HG02885 (cell line): ENCODE measurements at regions not wholly inside any gene's neighbourhood (a gene's known extent, or its start where the extent isn't known, plus 50 kb on each side); places are given as distances from the start of the nearest gene placed in this dataset.
"Not testable (repeated sequence)": the region's sequence is repeated elsewhere in the genome, so short reads cannot be mapped to it uniquely, and the experiment has no call there.

Source experiments
- ATAC-seq: cut with Tn5 transposase; IDR thresholded peaks from one replicate; pipeline ENCODE4 v1.9.1; 2021; ENCODE audit warnings: mild to moderate bottlenecking; ENCODE audit not compliant: unreplicated experiment, poor library complexity

DNA sequence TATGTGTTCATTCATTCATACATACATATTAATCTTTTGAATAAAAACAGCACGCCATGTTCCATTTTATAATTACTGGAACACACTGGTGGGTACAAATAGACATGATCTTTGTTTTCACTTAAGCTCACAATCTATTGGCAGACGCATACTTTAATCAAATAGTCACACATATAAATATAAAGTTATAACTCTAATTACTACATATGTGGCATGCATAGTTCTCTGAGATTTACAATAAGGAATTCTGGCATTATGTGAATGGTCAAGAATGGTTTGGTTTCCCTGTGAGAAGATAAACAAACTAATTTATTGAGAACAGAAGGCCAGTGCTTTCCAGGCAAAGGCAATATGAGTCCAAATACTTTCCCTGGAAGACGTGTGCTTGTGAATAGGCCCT lies 576.2 kb downstream of the CDH8 start:
- no peak for ATAC-seq

GRCh38 chr16:61435346-61435745 lies 600.9 kb downstream of the CDH8 start:
- no peak for ATAC-seq

GRCh38 chr16:61432421-61432820 lies 603.8 kb downstream of the CDH8 start:
- ATAC-seq, result no peak

DNA sequence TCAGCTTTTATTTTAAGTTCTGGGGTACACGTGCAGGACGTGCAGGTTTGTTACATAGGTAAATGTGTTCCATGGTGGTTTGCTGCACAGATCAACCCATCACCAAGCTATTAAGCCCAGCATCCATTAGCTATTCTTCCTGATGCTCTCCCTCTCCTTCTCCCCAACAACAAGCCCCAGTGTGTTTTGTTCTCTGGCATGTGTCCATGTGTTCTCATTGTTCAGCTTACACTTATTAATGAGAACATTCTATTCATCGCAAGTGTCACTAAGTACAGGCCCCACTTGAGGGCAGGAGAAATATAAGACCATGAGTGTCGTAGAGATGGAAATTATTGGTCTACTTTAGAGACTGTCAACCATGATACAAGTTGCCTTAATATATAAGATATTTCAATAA lies 615.1 kb downstream of the CDH8 start:
- no peak for ATAC-seq

- no peak for ATAC-seq
These were observed 616.4 kb downstream of the CDH8 start for GRCh38 chr16:61419791-61420190.

- ATAC-seq, result not testable (repeated sequence)
These were observed 617.4 kb downstream of the CDH8 start for GRCh38 chr16:61418802-61419201.

DNA sequence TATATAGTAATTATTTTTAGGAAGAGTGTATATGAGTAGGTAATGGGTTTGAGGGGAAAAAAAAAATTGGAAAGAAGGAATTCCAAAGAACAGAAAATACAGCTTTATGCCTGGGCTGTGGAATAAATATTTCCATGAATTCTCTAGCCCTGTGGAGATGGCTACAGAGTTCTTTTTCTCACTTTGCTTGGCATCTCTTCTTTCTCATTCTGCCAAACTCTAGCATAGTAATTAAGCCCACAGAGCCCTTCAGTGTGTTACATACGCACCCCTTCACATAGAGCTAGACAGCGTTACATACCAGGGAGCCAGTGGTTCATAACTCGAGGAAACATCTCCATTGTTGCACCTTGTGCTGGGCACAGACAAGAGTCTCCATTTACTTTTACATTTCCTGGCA lies 621.1 kb downstream of the CDH8 start:
- ATAC-seq, result no peak

DNA sequence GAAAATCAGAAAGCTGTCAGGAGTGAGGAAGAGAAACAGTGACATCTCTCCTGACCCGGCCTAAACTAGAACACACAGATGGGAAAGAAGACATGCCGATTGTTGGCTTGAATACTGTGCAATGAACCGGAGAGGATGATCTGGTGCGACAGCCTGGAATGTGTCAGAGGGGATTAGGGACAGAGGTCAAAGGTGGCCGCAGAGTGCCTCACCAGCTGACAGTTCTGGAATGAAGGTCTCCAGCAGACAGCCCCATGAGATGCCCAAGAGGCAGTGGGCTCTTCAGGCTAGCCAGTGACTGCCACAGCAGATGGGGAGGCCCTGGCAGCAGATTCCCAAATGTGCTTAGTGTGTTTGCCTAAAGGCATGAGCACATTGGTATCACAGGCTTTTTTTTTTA lies 623.2 kb downstream of the CDH8 start:
- no peak for ATAC-seq

GRCh38 chr16:61412562-61412961 lies 623.7 kb downstream of the CDH8 start:
- ATAC-seq, result no peak

- ATAC-seq, result no peak
These were observed 626.6 kb downstream of the CDH8 start for GRCh38 chr16:61409604-61410003.

DNA sequence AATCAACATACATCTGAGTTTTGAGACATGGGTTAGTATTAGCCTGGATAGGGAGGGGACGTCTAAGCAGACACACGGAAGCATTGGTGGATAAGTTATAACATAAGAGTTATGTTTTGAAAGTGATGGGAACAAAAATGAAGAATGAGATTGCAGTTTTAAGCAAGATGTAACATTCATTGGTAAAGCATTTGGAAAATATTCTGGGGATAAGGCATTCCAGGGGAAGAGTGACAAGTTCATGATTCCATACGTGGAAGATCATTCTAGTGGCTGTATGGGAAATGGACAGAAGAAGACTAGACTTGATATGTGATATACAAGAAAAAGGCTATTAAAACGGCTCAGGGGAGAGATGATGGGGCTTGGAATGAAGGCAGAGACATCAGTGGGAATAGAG lies 632.9 kb downstream of the CDH8 start:
- no peak for ATAC-seq

DNA sequence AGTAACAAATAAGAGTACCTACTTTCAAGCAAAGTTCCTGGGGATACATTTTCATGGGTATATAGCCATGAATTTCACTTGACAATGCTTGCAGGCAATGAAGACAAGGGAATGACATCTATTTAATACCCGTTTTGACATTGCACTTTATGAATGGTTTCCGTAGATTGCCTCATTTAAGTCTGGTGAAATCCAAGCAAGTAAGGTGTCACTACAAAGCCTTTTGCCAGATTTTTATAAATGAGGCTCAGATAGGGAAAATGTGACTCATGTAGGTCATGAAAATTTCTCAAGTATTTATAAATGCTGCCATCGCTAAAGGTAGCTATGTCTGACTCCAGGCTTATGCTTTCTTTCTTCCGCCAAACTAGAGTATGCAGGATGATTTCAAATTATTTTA lies 644.3 kb downstream of the CDH8 start:
- no peak for ATAC-seq

- no peak for ATAC-seq
These were observed 645.1 kb downstream of the CDH8 start for GRCh38 chr16:61390965-61391637.

GRCh38 chr16:61385392-61386071 lies 650.7 kb downstream of the CDH8 start:
- ATAC-seq, result no peak

DNA sequence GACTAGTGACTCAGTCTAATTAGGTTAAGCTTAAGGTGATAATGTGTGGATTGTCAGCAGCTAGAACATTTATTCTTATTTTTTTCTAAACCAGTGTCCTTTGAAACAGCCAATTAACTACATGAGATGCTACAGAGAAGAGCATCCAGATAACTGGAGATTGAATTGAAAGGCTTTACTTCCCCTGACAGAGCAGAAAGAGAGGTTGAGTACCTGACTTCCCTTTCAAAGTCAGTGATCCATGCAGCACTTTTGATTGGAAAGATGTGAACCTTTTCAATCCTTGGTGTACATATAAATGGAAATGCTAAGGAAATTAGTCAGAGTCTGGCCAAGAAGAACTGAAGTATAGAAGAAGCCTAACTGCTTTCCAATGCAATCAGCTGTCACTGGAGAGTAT lies 653.8 kb downstream of the CDH8 start:
- no peak for ATAC-seq

- ATAC-seq, result no peak
These were observed 656.9 kb downstream of the CDH8 start for GRCh38 chr16:61379311-61379710.

DNA sequence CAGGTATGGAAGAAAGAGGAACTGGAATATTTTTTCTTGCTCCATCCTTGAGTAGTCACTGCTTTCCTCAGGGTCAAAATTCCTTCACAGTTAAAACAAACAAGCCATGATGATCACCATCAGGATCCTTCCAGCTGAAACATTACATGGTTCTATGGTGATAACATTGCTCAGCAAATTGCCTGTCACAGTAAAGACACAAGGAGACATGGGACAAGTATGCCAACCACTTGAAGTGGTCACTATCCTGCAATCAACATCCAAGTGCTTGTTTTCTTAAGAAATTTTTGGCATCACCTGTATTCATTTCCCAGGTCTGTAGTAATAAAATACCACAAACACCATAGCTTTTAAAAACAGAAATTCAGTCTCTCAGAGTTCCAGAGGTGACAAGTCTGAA lies 662.2 kb downstream of the CDH8 start:
- ATAC-seq, result no peak

- ATAC-seq, result no peak
These were observed 664.4 kb downstream of the CDH8 start for GRCh38 chr16:61371881-61372280.

DNA sequence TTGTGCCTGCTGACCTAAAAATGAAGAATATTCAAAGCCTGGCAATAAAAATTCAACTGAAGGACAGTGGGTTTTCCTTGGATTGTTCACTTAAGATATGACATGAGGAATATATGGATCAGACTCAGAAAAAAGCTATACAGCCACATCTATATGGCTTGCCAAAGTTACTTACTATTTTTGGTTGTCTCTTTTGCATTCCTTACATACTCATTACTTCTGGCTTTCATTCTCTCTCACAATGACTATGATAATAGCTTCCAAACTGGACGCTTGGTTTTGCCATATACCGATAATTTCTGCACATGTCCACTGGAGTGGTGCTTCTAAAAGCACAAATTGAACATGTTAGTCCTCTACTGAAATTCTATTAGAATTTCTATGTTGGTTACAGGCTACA lies 664.9 kb downstream of the CDH8 start:
- no peak for ATAC-seq

GRCh38 chr16:61370564-61370963 lies 665.7 kb downstream of the CDH8 start:
- no peak for ATAC-seq

DNA sequence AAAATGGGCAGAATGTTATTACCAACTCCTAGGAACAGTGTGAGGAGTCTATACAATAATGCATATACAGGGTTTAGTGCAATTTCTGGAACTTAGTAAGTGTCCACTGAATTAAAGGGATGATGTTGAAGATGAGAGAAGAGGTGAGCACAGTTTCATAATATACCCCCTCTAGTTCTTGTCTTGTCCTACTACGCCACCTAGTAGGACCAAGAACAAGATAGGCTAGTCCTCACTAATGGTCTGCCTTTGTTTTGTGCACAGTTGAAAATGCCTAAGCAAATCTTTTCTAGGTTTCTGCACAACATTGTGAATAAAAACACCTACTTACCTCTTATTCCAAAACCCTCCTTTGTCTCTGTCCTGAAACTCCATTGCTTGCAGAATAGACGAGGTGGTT lies 670.2 kb downstream of the CDH8 start:
- ATAC-seq, result no peak

DNA sequence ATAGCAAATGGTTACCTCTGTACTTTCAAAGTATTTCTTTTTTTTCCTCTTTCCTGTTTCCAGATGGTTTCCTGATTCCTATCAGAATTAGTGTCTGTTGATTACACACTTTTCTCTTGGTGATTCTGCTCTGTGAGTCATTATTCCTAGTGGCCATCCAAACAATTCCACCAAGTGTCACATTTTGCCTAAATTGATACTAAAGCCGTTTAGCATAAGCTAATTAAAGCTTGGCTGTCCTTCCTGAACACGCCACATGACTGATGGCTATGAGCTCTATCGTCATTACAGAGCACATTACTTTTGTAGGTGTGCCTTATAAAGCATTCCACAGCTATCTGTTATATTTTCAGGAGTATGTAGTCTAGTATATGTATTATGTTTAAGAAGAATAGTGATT lies 671.2 kb downstream of the CDH8 start:
- no peak for ATAC-seq
